Upper lobe of right lung (tissue), 1 donor: ENCODE measurements at regions not wholly inside any gene's neighbourhood (a gene's known extent, or its start where the extent isn't known, plus 50 kb on each side); places are given as distances from the start of the nearest gene placed in this dataset.

Experiments used
- ATAC-seq: fragments of 200-7000 bp; cut with Tn5 transposase; one replicate; pipeline ENCODE4 v1.9.1; 2020; ENCODE audit warnings: mild to moderate bottlenecking, moderate library complexity
- DNase-seq: peaks from one replicate; pipeline ENCODE4 v3.0.0-alpha.2; 2020
- H3K27ac ChIP-seq: fragments of 200-600 bp; one replicate; pipeline ENCODE4 v1.8.0; 2022
- H3K27me3 ChIP-seq: fragments of 200-600 bp; one replicate; pipeline ENCODE4 v1.8.0; 2022; ENCODE audit warnings: mild to moderate bottlenecking
- H3K36me3 ChIP-seq: fragments of 200-600 bp; one replicate; pipeline ENCODE4 v1.8.0; 2022
- H3K4me1 ChIP-seq: fragments of 200-600 bp; one replicate; pipeline ENCODE4 v1.8.0; 2022
- H3K4me3 ChIP-seq: fragments of 200-600 bp; one replicate; pipeline ENCODE4 v1.8.0; 2022; ENCODE audit warnings: mild to moderate bottlenecking
- H3K9me3 ChIP-seq: fragments of 200-600 bp; one replicate; pipeline ENCODE4 v1.8.0; 2022
- intact Hi-C: fragments of 100-400 bp; cut with DNase I; formaldehyde crosslinking; loops from one replicate; pipeline ENCODE4 v1.11.0; 2022
- TF ChIP-seq, protein P1 (sequence below): fragments of 200-600 bp; IDR thresholded peaks from one replicate; pipeline ENCODE4 v1.8.0; 2022; ENCODE audit warnings: antibody characterized with exemption
- donor health status: DM: no; HTN: yes; CAD: no; lungs with severe emphysema.

DNA sequence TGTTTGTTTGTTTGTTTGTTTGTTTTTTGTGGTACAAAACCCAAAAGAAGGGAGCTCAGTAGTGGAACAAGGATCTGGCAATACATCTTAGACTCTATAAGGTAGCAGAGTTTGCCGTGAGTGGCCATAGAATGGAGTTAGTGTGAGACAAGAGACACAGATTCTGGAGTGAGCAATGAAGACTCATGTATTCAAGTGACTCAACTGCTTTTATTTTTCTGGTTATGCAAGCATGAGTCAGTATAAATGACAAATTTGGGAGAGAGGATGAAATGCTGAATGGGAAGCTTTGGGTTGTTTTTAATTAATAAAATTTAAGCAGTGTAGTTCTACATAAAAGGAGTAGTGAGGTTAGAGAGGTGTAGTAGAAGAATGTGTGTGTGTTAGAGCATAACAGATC, 143.6 kb upstream of the ANO5 start:
- no peak for ATAC-seq

DNA sequence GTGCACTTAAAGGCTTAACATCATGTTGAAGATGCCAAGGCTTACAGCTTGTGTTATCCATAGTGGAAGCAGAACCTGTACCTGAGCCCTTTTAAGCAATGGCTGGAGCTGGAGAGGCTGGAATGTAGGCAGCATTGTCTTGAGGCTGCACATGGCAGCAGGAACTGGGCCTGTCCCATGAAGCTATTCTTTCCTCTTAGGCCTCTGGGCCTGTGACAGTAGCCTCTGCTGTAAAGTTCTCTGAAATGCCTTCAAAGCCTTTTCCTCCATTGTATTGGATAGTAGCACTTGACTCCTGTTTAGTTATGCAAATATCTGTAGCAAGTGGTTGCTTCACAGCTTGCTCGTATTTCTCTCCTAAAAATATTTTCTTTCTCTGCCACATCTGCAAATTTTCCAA, 127.4 kb upstream of the ANO5 start:
- Histone ChIP-seq H3K27me3 (no peaks in the 10 kb centered on the region), H3K4me1 (no peaks in the 10 kb centered on the region), H3K4me3 (no peak overlapping the region), H3K36me3 (no peaks in the 10 kb centered on the region), H3K27ac (no peak overlapping the region), H3K9me3 (no peaks in the 10 kb centered on the region)
- intact Hi-C loops = no loop called here
- ATAC-seq (no peak), DNase-seq (no peak)
- TF ChIP-seq, protein P1, sequence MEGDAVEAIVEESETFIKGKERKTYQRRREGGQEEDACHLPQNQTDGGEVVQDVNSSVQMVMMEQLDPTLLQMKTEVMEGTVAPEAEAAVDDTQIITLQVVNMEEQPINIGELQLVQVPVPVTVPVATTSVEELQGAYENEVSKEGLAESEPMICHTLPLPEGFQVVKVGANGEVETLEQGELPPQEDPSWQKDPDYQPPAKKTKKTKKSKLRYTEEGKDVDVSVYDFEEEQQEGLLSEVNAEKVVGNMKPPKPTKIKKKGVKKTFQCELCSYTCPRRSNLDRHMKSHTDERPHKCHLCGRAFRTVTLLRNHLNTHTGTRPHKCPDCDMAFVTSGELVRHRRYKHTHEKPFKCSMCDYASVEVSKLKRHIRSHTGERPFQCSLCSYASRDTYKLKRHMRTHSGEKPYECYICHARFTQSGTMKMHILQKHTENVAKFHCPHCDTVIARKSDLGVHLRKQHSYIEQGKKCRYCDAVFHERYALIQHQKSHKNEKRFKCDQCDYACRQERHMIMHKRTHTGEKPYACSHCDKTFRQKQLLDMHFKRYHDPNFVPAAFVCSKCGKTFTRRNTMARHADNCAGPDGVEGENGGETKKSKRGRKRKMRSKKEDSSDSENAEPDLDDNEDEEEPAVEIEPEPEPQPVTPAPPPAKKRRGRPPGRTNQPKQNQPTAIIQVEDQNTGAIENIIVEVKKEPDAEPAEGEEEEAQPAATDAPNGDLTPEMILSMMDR = no peak

More for the DNA sequence above, 143.6 kb upstream of the ANO5 start:
- Histone ChIP-seq H3K4me1 (no peaks in the 10 kb centered on the region), H3K9me3 (no peaks in the 10 kb centered on the region), H3K27me3 (no peaks in the 10 kb centered on the region), H3K36me3 (no peaks in the 10 kb centered on the region), H3K4me3 (no peak overlapping the region), H3K27ac (no peak overlapping the region)
- intact Hi-C loops = no loop called here
- TF ChIP-seq, protein P1 = no peak
- DNase-seq = no peak

DNA sequence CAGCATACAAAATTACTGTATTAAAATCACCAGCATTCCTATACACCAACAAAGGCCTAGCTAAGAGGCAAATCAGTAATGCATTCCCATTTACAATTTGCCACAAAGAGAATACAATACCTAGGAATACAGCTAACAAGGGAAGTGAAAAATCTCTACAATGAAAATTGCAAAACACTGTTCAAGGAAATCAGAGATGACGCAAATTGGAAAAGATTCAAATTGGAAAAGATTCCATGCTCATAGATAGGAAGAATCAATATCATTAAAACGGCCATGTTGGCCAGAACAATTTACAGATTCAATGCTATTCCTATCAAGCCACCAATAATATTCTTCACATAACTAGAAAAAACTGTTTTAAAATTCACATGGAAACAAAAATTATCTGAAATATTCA, 123.0 kb upstream of the ANO5 start:
- ATAC-seq (no peak), DNase-seq (no peak)
- intact Hi-C loops = no loop called here
- Histone ChIP-seq H3K27ac (no peak overlapping the region), H3K4me1 (no peaks in the 10 kb centered on the region), H3K4me3 (no peak overlapping the region), H3K27me3 (no peaks in the 10 kb centered on the region), H3K36me3 (no peaks in the 10 kb centered on the region), H3K9me3 (no peaks in the 10 kb centered on the region)
- TF ChIP-seq, protein P1 = no peak

DNA sequence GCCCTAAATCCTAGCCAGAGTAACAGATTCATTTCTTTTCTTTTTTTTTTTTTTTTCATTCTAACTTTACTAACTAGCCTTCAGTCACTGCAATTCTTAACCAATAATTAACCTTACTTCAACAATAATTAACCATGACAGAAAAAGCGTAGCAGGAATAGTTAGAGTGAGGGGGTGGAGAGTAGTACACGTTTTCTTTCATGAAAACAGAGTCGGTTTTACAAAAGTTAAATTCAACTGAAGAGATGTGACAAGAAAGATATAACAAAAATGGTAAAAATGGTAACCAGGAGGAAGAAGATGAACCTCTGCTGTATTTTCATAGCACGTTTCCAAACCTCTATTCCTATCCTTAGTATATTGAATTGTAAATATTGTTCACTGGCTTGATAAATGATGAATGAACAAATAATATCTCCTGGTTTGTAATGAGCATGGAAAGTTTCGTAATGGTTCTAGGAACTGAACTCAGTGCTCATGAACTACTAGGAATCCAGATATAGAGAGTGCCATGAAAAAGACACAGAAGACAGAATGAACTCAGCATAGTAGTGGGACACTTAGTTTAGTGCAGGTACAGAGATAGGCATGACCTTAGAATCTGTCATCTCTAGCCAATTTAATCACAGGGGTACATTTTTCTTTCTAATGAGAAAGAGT, 116.5 kb upstream of the ANO5 start:
- no peaks in the 10 kb centered on the region for H3K27me3 ChIP-seq
- H3K9me3 ChIP-seq = no peaks in the 10 kb centered on the region
- TF ChIP-seq, protein P1 = no peak
- intact Hi-C loops = no loop called here
- no peak overlapping the region for H3K4me3 ChIP-seq
- H3K27ac ChIP-seq = no peak overlapping the region
- DNase-seq (no peak), ATAC-seq (no peak)
- no peaks in the 10 kb centered on the region for H3K4me1 ChIP-seq
- no peaks in the 10 kb centered on the region for H3K36me3 ChIP-seq

DNA sequence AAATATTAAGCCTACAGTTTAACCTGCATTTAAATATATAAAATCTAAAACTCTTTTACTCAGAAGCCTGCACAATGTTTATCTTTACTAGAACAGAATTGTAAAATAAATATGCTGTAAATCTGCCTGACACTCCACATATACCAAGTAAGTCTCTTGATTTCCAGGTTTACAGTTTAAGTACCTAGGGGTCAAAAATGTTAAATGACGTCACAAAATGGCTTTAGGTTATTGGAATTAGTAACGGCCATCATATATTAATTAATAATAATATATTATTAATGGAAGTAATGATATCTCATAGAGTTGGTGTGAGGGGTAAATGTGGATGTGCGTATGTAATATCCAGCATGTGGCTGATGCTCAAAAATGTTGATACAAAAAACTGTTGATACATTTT, 114.8 kb upstream of the ANO5 start:
- Histone ChIP-seq H3K4me3 (no peak overlapping the region), H3K27me3 (no peaks in the 10 kb centered on the region), H3K9me3 (no peaks in the 10 kb centered on the region), H3K27ac (no peak overlapping the region), H3K4me1 (no peaks in the 10 kb centered on the region), H3K36me3 (no peaks in the 10 kb centered on the region)
- TF ChIP-seq, protein P1 = no peak
- DNase-seq (no peak), ATAC-seq (no peak)
- intact Hi-C loops = no loop called here
